Renal cortex interstitium (tissue), 11 donors: ENCODE measurements at regions not wholly inside any gene's neighbourhood (a gene's known extent, or its start where the extent isn't known, plus 50 kb on each side); places are given as distances from the start of the nearest gene placed in this dataset.

Experiments
- DNase-seq, 11 donors: peaks; one replicate each; pipeline ENCODE4 v3.0.0-alpha.2; 2013; ENCODE audit warnings: low read depth in 9 of 11, low spot score in 4 of 11; ENCODE audit errors: extremely low read depth in 1 of 11

DNA sequence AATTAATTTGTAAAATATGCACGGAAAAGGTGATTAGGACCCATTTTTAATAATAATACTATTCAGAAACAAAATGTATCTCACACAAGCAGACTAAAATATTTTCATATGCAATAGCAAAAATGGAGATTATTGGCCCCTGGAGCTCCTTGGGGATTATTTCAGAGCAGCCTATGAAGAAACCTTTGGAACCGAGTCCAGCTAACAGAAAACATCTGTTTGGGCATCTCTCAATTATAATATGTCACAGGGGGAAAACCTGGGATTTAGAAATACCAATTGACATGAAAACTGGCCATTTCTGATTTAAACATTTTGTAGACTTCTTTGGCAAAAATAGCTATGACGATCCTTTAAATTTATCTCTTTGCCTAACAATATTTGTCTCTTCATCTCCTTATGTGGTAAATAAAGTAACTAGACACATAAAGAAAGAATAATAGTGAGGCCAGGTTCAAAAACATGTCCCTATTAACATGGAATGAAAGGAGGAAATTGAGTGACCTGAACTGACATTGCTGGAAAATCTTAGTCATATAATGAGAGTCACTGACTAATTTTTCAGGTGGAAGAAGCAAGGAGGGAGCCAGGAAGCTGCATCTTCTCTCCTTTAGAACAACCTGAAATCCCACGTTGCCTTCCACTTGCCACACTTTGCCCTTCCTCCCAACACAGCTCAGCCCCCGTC, 199.0 kb downstream of the SOD2 start:
- DNase-seq, result no peak

DNA sequence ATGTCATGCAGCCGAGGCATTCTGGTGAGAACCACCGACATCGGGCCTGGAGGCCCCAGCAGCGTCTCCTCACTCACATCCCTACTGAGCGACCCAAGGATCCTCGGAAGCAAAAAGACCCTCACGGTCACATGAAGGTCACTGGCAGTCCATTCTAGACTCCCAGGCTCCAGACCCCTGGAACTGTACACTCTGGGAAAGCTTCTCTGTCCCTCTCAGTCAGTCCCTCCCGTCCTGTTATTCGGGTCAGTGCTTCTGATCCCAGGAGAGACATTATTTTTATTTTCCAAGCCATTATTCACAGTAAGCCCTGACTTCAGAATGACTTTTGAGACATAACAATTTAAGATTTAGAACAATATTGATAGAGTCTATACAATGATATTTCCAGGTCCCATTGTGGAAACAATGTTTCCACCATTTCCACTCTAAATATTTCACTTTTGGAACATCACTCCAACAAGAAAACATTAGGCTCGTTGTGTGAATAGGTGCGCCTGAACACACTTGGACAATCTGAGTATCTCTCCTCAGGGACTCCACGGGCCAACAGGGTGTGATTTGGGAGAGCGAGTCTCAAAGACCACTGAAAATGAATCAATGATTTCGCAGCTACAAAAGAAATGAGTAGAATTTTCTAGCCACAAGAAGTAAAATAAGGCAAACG, 199.7 kb downstream of the SOD2 start:
- DNase-seq, result no peak

DNA sequence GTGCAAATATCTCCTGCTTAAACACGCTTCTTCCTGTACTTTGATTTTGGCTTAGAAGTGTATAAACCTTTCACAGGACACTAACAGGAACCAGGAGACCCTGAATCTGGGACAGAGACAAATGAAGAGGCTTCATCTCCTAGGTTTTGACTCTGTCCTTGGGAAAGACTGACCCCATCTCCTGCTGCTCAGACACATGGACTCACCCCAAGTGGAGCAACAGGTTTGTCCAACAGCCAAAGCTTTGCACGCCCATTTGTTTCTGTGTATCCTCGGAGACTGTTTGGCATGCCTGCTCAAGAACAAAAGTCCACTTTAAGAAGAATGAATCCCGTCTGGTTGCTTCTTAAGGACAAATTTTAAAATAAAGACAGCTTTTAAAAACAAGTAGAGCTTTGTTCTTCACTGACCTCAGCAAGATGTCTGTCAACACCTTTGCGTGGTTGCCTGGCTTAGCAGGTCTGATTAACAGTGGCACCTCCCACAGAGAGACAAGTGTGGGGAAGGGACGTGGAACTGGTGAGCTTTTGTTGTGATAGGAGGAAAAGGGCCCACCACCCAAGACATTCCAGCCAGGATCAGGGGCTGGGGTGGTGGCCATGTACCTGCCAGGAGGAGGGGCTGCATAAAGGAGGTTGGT, 202.6 kb downstream of the SOD2 start:
- DNase-seq, result no peak

DNA sequence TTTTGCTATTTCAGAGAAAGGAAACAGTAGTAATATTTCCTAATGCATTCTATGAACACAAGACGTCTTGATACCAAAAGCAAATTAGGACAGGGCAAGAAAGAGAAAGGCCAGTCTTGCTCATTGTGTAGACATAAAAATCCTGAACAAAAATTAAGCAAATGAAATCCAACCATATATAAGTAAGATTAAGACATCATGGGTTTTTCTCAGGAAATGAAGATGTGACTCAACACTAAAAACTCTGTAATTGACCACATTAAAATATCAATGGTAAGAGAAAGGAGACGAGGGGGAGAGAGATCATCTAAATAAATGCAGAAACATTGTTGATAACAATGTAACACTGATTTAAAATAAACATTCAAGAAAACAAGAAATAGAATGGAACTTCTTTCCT, 205.4 kb downstream of the SOD2 start:
- DNase-seq, result no peak

DNA sequence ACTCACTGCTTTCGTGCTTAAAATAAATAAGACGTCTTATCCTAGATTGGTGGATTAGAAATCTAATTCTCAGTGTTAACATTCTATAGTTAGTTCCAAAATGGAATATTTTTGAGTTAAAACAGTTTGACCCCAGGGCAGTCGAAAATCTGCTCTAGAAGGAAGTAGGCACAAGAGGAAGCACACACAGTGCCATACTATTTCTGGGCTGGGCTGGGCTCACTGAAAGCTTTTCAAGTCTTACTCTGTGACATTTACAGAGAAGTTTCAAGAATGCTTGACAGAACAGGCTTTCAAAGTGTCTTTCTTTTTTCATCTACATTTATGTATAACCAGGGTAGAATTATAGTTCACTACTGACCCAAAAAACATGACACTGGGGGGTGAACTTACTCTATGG, 209.8 kb downstream of the SOD2 start:
- no peak for DNase-seq

DNA sequence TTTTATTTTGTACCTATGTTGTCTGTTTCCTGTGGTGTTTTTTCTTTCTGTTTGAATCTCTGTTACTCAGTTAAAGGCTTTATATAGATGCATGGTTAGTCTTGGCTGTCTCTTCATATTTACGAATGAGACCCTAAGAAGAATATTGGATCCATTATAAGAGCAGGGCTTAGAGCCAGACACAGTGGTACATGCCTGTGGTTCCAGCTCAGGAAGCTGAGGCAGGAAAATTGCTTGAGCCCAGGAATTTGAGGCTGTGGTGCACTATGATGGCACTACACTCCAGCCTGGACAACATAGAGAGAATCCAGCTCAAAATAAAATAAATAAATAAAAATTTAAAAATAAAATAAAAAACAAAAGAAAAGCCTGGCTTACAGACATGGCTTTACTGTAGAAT, 211.1 kb downstream of the SOD2 start:
- no peak for DNase-seq

DNA sequence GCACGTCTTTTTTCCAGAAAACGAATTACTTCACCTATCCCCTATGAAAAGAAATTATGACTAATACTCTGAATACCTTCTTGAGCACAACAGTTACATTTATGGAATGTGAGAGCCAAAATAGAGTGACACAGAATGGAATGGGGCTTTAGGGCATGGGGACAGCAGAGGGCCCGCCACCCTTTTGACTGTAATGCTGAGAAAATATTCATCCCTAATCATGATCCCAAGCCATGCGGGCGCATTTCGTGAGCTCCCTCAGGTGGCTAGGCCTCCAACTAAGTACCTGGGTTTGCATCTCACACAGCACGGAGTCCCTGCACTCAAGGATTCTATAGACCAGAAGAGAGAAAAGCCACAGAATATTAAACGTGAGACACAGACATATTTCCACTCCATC, 212.6 kb downstream of the SOD2 start:
- no peak for DNase-seq

- no peak for DNase-seq
Measured at GRCh38 chr6:159479146-159479545, 213.9 kb downstream of the SOD2 start.

GRCh38 chr6:159473475-159474263, 219.4 kb downstream of the SOD2 start:
- DNase-seq, result peak in 8 of 11 donors; percentile 11 to 48 (median 30)

DNA sequence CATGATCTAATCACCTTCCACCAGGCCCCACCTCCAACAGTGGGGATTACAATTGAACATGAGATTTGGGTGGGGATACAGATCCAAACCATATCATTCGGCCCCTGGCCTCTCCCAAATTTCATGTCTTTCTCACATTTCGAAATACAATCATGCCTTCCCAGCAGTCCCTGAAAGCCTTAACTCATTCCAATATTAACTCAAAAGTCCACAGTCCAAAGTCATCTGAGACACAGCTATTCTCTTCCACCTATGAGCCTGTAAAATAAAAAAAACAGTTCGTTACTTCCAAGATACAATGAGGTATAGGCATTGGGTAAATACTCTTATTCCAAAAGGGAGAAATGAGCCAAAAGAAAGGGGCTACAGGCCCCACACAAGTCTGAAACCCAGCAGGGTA, 222.6 kb downstream of the SOD2 start:
- no peak for DNase-seq

- DNase-seq, result no peak
Measured at GRCh38 chr6:159469443-159469842, 223.6 kb downstream of the SOD2 start.

- no peak for DNase-seq
Measured at GRCh38 chr6:159468994-159469393, 224.0 kb downstream of the SOD2 start.

GRCh38 chr6:159467473-159468041, 225.5 kb downstream of the SOD2 start:
- DNase-seq, result no peak

GRCh38 chr6:159466926-159467325, 226.1 kb downstream of the SOD2 start:
- no peak for DNase-seq

GRCh38 chr6:159464816-159465215, 228.2 kb downstream of the SOD2 start:
- no peak for DNase-seq

- DNase-seq, result peak in 3 of 11 donors; percentile 9 to 25 (median 17)
Measured at GRCh38 chr6:159463119-159463829, 229.8 kb downstream of the SOD2 start.

DNA sequence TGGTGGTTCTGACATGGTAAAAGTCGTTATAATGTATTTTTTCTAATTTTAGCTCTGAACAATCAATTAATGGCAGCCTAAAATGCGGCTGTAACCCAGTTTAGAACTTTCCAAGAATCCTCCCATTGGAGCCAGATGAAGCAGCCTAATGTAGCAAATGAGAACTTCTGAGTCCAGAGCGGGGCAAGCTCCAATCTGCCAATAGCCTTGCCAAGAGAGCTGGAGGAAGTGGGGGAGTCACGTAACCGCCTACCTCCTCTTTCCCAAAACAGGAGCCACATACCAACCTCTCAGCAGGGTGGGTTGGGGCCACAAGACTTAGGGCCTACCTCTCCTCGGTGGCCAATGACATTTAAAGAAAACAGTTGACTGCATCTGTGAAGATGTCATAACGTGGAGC, 230.6 kb downstream of the SOD2 start:
- no peak for DNase-seq

GRCh38 chr6:159461998-159462397, 231.0 kb downstream of the SOD2 start:
- DNase-seq, result no peak

GRCh38 chr6:159461266-159461665, 231.8 kb downstream of the SOD2 start:
- DNase-seq, result no peak
